GM12875 (cell line): ENCODE measurements at regions not wholly inside any gene's neighbourhood (a gene's known extent, or its start where the extent isn't known, plus 50 kb on each side); places are given as distances from the start of the nearest gene placed in this dataset.

Source experiments
- H3K4me3 ChIP-seq: one replicate; pipeline ENCODE4 v1.5.1; 2011; ENCODE audit warnings: low read depth, low read length, control low read depth
- TF ChIP-seq, protein P1 (sequence below): IDR thresholded peaks from 2 replicates; pipeline ENCODE4 v1.5.1; 2011; ENCODE audit warnings: low read depth, mild to moderate bottlenecking, control low read depth, inconsistent platforms, low read length, moderate library complexity, borderline replicate concordance; ENCODE audit not compliant: insufficient read depth

DNA sequence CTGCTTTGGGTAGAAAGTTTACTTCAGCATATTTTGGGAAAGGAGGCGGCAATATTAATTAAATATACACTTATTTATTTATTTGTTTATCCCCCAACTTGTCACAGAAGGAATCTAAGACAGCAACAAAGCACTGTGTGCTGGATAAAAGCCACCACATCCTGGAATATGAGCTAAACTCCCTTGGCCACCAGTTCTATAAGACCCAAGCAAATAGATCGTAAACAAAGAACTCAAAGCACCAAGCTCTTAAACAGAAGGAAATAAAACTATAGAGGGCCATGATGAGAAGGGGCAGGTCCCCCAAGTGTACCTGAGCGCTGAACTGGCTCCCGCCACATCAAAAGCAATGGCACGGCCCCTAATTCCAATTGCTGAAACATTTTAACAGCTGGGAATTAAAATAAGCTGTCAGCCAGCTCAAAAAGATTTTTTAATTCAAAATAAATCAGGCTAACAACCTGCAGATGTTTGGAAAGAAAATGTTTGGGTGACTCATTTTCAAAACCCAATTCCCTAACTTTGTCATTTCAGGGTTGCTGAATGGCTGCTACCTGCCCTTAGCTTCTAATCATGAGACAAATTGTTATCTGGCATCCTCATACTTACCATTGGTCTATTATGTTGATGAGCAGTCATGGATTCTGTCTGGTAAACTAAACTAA, 127.1 kb downstream of the SLC30A10 start:
- H3K4me3 ChIP-seq: no peak overlapping the region
- TF ChIP-seq, protein P1, sequence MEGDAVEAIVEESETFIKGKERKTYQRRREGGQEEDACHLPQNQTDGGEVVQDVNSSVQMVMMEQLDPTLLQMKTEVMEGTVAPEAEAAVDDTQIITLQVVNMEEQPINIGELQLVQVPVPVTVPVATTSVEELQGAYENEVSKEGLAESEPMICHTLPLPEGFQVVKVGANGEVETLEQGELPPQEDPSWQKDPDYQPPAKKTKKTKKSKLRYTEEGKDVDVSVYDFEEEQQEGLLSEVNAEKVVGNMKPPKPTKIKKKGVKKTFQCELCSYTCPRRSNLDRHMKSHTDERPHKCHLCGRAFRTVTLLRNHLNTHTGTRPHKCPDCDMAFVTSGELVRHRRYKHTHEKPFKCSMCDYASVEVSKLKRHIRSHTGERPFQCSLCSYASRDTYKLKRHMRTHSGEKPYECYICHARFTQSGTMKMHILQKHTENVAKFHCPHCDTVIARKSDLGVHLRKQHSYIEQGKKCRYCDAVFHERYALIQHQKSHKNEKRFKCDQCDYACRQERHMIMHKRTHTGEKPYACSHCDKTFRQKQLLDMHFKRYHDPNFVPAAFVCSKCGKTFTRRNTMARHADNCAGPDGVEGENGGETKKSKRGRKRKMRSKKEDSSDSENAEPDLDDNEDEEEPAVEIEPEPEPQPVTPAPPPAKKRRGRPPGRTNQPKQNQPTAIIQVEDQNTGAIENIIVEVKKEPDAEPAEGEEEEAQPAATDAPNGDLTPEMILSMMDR: no peak

DNA sequence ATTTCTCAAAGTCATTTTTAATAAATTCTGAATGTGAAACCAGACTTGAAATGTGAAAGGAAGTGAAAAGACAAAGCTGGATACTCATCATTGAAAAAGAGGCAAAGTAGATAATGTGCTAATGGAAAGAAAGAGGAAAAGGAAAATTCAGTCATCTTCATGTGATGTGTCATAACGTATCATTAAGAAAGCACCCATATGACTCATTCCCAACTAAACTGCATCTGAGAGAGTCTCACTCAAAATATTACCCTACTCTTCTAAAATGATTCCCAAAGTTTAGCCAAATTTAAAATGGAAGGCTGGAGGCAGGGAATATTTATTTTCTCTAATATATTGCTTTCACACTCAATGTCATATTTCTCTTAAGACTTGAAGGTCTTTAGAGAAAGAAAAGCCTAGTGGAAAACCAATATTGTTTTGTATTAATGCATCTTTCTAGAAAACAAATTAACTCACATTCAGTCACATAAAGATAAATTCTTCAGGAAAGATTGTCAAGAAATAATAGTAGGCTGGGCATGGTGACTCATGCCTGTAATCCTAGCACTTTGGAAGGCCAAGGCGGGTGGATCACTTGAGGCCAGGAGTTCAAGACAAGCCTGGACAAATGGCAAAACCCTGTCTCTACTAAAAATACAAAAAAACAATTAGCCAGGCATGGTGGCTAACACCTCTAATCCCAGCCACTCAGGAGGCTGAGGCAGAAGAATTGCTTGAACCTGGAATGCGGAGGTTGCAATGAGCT, 129.9 kb downstream of the SLC30A10 start:
- no peak overlapping the region for H3K4me3 ChIP-seq
- TF ChIP-seq, protein P1: no peak

DNA sequence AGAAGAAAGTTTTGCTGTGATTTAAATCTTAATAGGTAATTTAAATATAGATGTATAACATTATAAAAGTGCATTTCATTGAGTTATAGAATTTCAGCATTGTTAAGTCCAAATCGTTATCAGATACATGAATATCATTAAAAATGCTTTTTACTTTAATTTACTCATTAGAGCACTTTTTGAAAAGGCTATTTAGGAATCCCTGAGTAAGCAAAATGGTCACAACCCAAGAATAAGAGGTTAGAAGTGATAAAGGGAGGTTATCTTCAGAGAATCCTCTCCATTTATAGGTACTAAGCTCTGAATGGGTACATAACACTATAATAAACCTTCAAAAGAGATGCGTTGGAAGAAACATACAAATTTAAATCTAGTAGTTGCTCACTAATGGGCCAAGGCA, 130.7 kb downstream of the SLC30A10 start:
- TF ChIP-seq, protein P1: no peak
- no peak overlapping the region for H3K4me3 ChIP-seq

DNA sequence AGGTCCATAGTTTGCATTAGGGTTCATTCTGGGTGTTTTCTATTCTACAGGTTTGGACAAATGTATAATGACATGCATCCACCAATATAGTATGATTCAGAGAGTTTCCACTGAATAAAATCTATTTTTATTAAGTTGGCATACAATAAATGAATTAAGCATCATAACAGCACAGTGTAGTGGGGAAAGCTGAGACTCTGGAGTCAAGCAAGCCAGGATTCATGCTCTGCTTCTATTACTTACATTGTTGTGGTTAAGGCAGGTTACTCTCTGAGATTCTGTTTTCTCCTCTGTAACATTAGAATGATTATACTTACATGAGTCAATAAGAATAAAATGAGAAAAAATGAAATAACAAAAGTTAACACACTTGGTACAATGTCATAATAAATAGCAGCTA, 131.3 kb downstream of the SLC30A10 start:
- H3K4me3 ChIP-seq: no peak overlapping the region
- TF ChIP-seq, protein P1: no peak

DNA sequence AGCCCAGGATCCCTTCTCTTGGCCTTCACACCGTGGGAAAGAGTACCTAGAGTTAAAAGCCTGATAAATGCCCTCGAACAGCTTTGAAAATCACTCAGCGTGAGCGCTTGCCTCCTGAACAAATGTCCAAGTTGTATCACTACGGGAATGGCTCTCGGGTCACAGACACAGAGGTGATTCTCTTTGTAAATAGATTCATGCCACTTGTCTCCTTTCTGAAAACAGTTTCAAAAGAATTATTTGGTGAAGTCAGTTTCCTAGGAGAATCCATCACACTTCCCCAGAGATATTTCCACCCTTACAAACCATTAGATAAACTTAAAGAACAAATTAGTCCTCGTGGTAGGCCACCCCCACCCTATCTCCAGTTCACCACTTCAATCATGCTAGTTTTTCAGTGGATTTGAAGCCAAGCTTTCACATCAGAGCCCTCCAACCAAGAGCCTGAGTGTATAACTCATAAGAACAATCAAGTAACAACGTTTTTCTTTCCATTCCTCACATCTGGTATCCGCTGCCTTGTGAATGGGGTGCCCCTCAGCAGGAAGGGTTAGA, 132.9 kb downstream of the SLC30A10 start:
- H3K4me3 ChIP-seq: no peak overlapping the region
- TF ChIP-seq, protein P1: no peak

DNA sequence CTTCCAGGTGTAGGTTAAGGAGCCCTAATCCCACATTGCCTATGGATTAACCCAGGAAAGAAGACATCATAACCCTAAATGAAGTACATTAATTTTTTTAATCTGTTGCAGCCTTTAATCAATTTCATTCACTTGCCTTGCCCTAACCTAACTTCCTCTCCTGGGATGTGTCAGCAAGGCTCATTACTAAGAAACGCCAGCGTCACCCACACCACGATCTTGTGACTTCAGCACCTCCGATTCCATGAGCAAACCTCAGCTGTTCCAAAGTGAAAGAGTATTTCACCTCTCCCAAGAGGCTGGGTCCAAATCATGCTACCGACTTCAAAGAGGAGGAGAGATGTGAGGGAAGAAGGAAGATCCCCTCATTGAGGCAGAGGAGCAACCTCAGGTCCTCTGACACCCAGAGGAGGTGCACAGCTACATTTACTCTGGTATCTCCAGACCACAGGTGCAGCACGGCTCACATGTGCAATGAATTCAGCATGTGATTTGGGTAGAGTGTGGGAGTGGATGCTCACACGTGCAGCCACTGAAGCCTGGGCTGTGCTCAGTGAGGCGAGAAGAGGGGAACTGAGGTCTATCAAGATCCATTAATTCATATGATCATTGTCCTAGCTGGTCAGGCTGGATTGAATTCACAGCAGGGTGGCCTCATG, 134.1 kb downstream of the SLC30A10 start:
- no peak overlapping the region for H3K4me3 ChIP-seq
- TF ChIP-seq, protein P1: no peak
